ENCODE measurements at regions not wholly inside any gene's neighbourhood (a gene's known extent, or its start where the extent isn't known, plus 50 kb on each side); places are given as distances from the start of the nearest gene placed in this dataset.

DNA sequence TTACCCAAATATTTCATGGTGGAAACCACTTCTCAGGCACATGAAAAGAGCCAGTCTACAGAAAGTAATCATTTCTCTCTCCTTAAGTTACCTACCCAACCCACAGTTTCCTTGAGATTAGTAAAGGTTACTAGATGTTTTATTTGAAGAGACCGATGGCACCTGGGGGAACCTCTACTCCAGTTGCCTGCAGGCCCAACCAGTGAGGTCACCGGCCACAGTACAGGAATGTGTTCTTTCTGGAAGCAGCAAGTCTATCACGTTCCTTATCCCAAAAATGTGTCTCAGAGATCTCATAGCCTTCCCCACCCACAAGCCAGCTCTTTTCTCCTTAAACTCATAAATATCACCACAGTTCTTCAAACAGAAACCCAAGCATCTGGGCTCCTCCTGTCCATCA is 316.1 kb downstream of the COG6 start:
- peaks cover 0 to 6% (median 3%) of the 10 kb centered on the region in 7 donors for H3K9me3 Mint-ChIP-seq
- intact Hi-C loops (cut with micrococcal nuclease) = no loop called here
- no peak overlapping the region for H3K27ac Mint-ChIP-seq
- no peak overlapping the region for H3K4me3 ChIP-seq (replicated peaks in 1 of 3; ENCODE audit: low read depth in 2 of 3, low read length in 3 of 3)
- H3K79me2 ChIP-seq (ENCODE audit: insufficient read depth, low read length) = no peaks in the 10 kb centered on the region
- H2AFZ ChIP-seq (ENCODE audit: insufficient read depth, low read depth, low read length, poor library complexity, severe bottlenecking) = no peak overlapping the region
- H3K36me3 ChIP-seq (replicated peaks in 1 of 2; ENCODE audit: control insufficient read depth in 1 of 2, insufficient read depth in 2 of 2, low read length in 2 of 2) = no peaks in the 10 kb centered on the region
- no peaks in the 10 kb centered on the region for H3K4me1 ChIP-seq (ENCODE audit: control insufficient read depth in 1 of 2, insufficient read depth in 2 of 2, low read length in 2 of 2)
- no peak for TF ChIP-seq CTCF (IDR thresholded peaks at IDR 0.05)
- H3K9ac ChIP-seq (ENCODE audit: insufficient read depth, low read length, poor library complexity, severe bottlenecking) = no peak overlapping the region
- H3K4me1 Mint-ChIP-seq = no peaks in the 10 kb centered on the region
- no peaks in the 10 kb centered on the region for H3K9me3 ChIP-seq (replicated peaks in 1 of 2; ENCODE audit: control insufficient read depth in 1 of 2, insufficient read depth in 1 of 2, low read length in 2 of 2)
- DNase-seq = no peak
- no peaks in the 10 kb centered on the region for H3K27me3 Mint-ChIP-seq (ENCODE audit: low read depth in 3 of 3)
- H4K20me1 ChIP-seq (ENCODE audit: insufficient read depth, low read length) = no peaks in the 10 kb centered on the region
- 100% methylated on average over 3 of the region's 3 CpGs for WGBS (ENCODE audit: insufficient coverage)
- no peaks in the 10 kb centered on the region for H3K36me3 Mint-ChIP-seq
- no peak overlapping the region for H3K4me2 ChIP-seq (replicated peaks; ENCODE audit: extremely low read depth, low read length, poor library complexity, severe bottlenecking)
- H3K4me3 Mint-ChIP-seq = no peak overlapping the region
- H3K27me3 ChIP-seq (ENCODE audit: control insufficient read depth in 2 of 2, insufficient read depth in 2 of 2, low read length in 2 of 2) = no peaks in the 10 kb centered on the region
- H3K27ac ChIP-seq (ENCODE audit: low read depth in 1 of 2, low read length in 2 of 2) = no peak overlapping the region

- DNase-seq = no peak
- no peak overlapping the region for H3K4me3 ChIP-seq (replicated peaks in 1 of 3; ENCODE audit: low read depth in 2 of 3, low read length in 3 of 3)
- Mint-ChIP-seq H3K27me3 (ENCODE audit: low read depth in 3 of 3) (peaks cover 0 to 1% (median 0%) of the 10 kb centered on the region in 3 donors), H3K36me3 (no peaks in the 10 kb centered on the region), H3K27ac (no peak overlapping the region), H3K9me3 (peaks cover 0 to 5% (median 2%) of the 10 kb centered on the region in 7 donors), H3K4me3 (no peak overlapping the region), H3K4me1 (no peaks in the 10 kb centered on the region)
- intact Hi-C loops (cut with micrococcal nuclease) = no loop called here
- H3K27me3 ChIP-seq (ENCODE audit: control insufficient read depth in 2 of 2, insufficient read depth in 2 of 2, low read length in 2 of 2) = no peaks in the 10 kb centered on the region
- no peak overlapping the region for H3K4me2 ChIP-seq (replicated peaks; ENCODE audit: extremely low read depth, low read length, poor library complexity, severe bottlenecking)
- H4K20me1 ChIP-seq (ENCODE audit: insufficient read depth, low read length) = no peaks in the 10 kb centered on the region
- H3K36me3 ChIP-seq (replicated peaks in 1 of 2; ENCODE audit: control insufficient read depth in 1 of 2, insufficient read depth in 2 of 2, low read length in 2 of 2) = no peaks in the 10 kb centered on the region
- H2AFZ ChIP-seq (ENCODE audit: insufficient read depth, low read depth, low read length, poor library complexity, severe bottlenecking) = no peak overlapping the region
- H3K4me1 ChIP-seq (ENCODE audit: control insufficient read depth in 1 of 2, insufficient read depth in 2 of 2, low read length in 2 of 2) = no peaks in the 10 kb centered on the region
- H3K79me2 ChIP-seq (ENCODE audit: insufficient read depth, low read length) = no peaks in the 10 kb centered on the region
- no peaks in the 10 kb centered on the region for H3K9me3 ChIP-seq (replicated peaks in 1 of 2; ENCODE audit: control insufficient read depth in 1 of 2, insufficient read depth in 1 of 2, low read length in 2 of 2)
- TF ChIP-seq CTCF (IDR thresholded peaks at IDR 0.05) = no peak
- H3K9ac ChIP-seq (ENCODE audit: insufficient read depth, low read length, poor library complexity, severe bottlenecking) = no peak overlapping the region
- WGBS (ENCODE audit: insufficient coverage) = 86% methylated on average over 3 of the region's 6 CpGs
- H3K27ac ChIP-seq (ENCODE audit: low read depth in 1 of 2, low read length in 2 of 2) = no peak overlapping the region
Measured at GRCh38 chr13:39976481-39976880, 321.0 kb downstream of the COG6 start.
